NCI-H69 (cell line): ENCODE measurements at regions not wholly inside any gene's neighbourhood (a gene's known extent, or its start where the extent isn't known, plus 50 kb on each side); places are given as distances from the start of the nearest gene placed in this dataset.

ENCODE experiments used
- DNase-seq: peaks from one replicate; lab custom pipeline; 2025; lab: John Stamatoyannopoulos, UW

- no peak for DNase-seq
These were observed 74.1 kb upstream of the MAOA start for GRCh38 chrX:43581888-43582539.

GRCh38 chrX:43582540-43582913 is 73.6 kb upstream of the MAOA start:
- no peak for DNase-seq

- no peak for DNase-seq
These were observed 70.2 kb upstream of the MAOA start for GRCh38 chrX:43585922-43586321.

GRCh38 chrX:43586830-43587229 is 69.3 kb upstream of the MAOA start:
- no peak for DNase-seq

- DNase-seq, result no peak
These were observed 66.4 kb upstream of the MAOA start for GRCh38 chrX:43589735-43590134.

- DNase-seq, result no peak
These were observed 65.9 kb upstream of the MAOA start for GRCh38 chrX:43590150-43590549.

- DNase-seq, result no peak
These were observed 63.5 kb upstream of the MAOA start for GRCh38 chrX:43592597-43592996.

GRCh38 chrX:43595931-43596330 is 60.2 kb upstream of the MAOA start:
- no peak for DNase-seq

- no peak for DNase-seq
These were observed 51.3 kb upstream of the MAOA start for GRCh38 chrX:43604753-43605152.

- no peak for DNase-seq
These were observed 50.7 kb upstream of the MAOA start for GRCh38 chrX:43605351-43605750.
